NCI-H2107 treated with DMSO at 0.1 percent for 48 hours (cell line): ENCODE measurements at regions not wholly inside any gene's neighbourhood (a gene's known extent, or its start where the extent isn't known, plus 50 kb on each side); places are given as distances from the start of the nearest gene placed in this dataset.
"Not testable (repeated sequence)": the region's sequence is repeated elsewhere in the genome, so short reads cannot be mapped to it uniquely, and the experiment has no call there.

ENCODE experiments used
- DNase-seq: peaks from one replicate; lab custom pipeline; 2025; ENCODE audit not compliant: unreplicated experiment; lab: John Stamatoyannopoulos, UW

GRCh38 chr18:6569813-6570212, 155.1 kb upstream of the L3MBTL4 start:
- no peak for DNase-seq

DNA sequence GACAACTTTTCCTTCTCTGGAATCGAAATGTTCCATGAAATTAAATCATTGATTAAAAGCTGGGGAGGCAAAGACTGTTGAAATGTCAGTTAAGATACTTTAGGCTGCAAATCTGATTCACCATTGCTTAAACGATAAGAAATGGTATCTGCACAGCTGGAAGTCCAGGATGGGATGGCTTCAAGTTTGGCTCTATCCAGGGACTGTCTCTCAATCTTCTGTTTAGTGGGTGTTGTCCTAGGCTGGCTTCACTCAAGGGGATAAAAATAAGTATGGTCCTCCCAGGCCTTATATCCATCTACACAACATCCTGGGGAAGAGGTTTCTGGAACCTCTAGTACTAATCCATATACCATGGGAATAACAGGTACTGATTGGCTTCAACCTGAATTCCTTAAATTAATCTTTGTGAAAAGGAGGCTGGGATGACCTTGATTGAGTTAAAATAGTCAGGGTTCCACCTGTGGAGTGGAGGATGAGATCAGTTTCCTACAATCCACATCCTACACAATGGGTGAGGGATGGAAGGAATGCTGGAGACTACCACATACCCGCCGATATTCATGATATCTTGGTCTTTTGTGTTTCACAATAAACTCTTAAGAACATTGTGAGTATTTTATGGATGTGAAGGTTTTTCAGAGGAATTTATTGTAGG, 156.0 kb upstream of the L3MBTL4 start:
- no peak for DNase-seq

GRCh38 chr18:6571239-6571602, 156.5 kb upstream of the L3MBTL4 start:
- DNase-seq = no peak

DNA sequence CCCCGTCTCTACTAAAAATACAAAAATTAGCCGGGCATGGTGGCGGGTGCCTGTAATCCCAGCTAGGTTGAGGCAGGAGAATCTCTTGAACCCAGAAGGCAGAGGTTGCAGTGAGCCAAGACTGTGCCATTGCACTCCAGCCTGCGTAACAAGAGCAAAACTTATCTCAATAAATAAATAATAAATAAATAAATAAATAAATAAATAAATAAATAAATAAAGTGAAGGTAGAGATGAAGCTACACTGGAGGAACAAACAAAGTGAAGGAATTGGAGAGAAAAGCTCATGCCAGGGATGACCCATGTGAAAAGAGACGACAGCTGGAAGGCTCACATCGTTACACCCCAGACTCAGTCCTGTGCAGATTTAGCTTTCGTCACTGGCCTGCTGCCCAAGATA, 157.3 kb upstream of the ARHGAP28 start:
- DNase-seq = not testable (repeated sequence)

DNA sequence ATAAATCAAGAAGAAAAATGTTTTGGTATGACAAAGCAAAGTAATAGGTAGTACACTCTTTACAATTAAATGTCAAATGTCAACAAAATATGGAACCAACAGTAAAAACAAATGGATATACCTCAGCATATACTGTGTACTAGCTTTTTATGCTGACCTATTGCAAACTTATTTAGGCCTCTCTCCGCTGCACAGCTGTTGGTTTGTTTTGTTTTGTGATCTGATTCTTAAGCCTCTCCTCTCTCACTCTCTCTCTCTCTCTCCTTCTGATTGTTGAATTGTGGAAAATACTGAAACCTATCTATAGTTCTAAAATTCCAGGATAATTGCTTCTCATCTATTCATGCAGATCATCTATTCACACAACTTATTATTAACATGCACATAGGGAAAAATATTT, 154.9 kb upstream of the ARHGAP28 start:
- DNase-seq = no peak

DNA sequence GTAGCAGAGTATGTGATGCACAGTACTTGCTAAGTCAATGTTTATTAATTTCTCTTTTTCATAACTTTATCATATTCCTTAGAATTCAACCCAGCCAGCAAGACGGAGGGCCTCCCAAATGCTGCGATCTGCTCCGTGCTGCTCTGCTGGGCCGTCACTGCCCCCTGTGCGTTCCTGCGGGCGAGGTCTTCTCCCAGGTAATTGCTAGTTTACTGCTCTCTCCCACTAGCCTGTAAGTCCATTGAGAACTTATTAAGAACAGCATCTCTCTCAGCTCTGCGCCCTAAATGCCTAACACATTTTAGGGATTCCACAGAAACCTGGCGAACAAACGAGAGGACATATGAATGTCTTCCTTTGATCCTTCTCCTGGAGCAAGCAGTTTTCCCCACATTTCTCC, 153.6 kb upstream of the ARHGAP28 start:
- no peak for DNase-seq

DNA sequence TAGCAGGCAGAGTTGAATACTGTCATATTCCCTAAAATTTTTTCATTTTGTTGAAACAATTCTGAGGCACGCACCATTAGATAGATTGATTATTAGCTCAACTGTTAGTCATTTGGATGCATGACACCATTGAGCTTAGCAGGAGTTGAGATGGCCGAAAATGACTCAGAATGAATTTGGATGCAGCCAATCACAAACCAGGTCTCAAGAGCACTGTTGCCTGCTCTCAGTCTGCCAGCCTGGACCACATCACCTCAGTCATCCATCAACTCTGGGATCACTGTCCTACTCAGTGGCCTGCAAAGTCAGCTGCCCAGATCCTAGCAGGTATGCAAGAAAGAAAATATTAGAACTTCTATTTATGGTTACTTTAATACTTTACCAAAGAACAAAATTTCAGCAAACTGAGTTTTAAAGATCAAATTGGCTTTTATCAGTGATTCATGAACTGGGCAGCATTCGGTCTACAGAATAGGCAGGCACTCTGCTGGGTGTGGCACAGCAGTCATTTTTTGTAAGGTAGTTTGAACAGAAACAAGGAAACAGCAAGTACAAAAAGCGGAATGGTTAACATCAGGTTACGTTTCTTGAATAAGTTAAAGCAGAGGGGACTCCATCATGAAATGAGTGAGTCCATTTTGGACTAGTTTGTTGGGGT, 152.7 kb upstream of the ARHGAP28 start:
- no peak for DNase-seq

- no peak for DNase-seq
These were observed 150.8 kb upstream of the ARHGAP28 start for GRCh38 chr18:6578686-6579085.

DNA sequence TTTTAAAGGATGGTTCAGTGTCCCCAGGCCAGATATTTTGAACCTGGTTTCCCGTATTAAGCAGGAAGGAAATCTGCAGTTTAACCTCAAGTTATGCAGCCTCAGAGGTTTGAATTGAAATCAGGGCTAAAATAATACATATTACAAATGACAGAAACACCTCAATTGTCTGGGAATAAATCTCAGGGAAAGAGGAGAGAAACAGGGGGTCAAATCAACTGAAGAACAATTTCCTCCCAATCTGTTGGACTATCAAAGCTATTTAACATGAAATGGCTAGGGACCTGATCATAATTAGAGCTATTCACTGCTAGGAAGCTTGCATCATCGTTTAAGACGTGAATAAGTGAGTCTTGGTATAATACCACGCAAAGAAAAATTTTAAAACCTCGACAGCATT, 150.0 kb upstream of the ARHGAP28 start:
- DNase-seq = no peak

- DNase-seq = no peak
These were observed 149.1 kb upstream of the ARHGAP28 start for GRCh38 chr18:6580401-6580800.

DNA sequence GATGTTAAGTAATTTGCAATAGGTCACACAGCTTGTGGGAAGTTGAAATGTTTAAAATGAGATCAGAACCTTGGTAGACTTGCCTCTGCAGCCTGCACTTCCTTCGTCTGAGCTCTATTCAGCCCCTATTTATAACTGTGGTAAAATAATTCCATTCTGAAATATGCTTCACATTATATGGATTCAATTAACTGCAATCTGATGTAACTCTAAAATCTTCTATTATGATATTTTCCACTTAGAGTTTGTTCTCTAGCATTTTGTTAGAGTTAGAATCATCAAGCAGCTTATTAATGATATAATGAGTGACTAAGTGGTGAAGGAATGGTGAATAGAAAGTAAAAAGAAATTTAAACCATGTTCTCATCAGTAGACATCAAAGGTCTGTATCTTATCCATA, 139.6 kb upstream of the ARHGAP28 start:
- DNase-seq = no peak

- DNase-seq = no peak
These were observed 139.2 kb upstream of the ARHGAP28 start for GRCh38 chr18:6590326-6590725.

- DNase-seq = no peak
These were observed 138.0 kb upstream of the ARHGAP28 start for GRCh38 chr18:6591491-6591890.

DNA sequence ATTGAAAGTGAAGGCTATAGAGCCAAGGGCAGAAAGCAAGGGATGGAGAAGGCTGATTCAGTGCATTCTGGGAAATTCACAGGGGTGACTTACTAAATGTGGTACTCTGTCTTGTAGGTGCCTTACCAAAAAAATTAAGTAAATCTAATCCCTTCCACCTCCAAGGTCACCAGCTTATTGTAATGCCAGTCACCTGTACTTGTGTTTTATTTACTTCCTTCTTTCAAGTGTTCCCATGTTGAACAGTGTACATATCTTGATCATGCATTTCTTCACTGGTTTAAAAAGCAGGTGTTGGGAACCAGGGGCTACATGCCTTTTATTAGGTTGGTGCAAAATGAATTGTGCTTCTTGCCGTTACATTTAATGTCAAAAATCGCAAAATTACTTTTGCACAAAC, 137.0 kb upstream of the ARHGAP28 start:
- DNase-seq = no peak

DNA sequence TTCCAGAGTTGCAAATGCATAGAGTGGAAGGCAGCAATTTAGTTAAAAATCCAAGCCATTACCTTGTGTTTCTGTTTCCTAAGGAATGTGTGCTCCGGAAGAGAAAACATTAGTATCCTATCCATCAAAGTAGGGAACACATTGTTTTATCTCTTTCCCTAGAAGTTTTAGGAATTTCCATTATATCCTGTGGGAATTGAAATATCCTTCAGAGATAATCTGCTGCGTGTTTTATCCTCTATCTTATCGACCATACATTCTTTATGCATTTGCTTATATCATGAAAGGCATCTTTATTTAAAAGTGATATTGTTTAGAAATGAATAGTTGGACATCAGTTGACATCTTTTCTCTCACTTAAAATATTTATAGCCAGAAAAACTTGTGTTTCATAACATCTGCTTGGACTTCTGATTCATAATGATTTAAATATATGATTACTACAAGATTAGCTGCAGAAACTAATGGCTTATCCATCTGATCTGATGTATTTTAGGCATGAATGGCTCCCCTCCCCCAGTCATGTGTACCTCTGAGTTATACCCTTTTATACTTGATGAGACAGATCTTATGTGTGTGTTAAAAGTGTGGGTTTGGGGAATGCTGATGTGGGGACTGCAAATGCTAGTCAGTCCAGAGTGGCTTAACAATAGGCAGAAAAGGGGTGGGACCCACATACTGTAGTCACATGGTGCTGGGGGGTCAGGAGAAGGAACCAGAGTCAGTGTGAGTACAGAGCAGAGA, 136.2 kb upstream of the ARHGAP28 start:
- no peak for DNase-seq

DNA sequence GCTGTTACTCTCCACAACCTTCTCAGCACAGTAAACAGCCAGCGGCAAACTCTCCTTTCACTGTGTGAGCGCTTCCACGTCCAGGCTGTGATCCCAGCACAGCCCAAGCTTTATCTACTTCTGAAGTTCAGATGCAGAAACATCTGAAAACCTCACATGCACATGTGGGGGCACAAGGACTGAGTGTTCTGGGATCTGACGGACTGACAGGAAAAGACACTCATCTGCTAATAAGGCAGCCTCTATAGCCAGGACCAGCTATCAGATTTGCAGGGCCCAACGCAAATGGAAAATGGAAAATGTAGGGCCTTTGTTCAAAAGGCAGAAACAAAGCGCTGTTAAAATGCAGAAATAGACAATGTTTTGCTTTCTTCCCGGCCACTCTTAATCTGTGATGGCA, 133.8 kb upstream of the ARHGAP28 start:
- DNase-seq = no peak

- DNase-seq = peak; percentile 8
These were observed 130.9 kb upstream of the ARHGAP28 start for GRCh38 chr18:6598657-6599056.

DNA sequence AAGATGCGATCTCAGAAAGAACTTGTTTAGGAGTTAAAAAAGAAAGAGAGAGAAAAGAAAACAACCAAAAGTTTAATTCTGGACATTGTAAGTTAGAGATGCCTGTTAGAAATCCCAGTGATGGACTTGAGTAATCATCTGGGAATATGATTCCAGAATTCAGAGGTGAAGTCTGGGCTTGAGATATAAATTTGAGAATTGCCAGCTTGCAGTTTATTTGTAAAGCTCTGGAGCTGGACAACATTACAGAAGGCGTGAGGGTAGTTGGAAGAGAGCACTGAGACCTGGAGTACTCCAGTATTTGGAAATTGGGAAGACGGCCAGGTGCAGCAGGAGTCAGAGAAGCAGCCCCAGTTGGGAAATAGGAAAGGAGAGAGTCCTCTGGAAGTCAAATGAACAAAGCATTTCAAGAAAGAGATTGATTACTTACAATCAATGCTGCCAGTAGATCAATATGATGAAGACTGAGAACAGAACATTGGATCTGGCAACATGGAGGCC, 128.8 kb upstream of the ARHGAP28 start:
- no peak for DNase-seq

GRCh38 chr18:6601241-6601640, 128.3 kb upstream of the ARHGAP28 start:
- DNase-seq = no peak

GRCh38 chr18:6602365-6602764, 127.2 kb upstream of the ARHGAP28 start:
- no peak for DNase-seq

- DNase-seq = no peak
These were observed 125.0 kb upstream of the ARHGAP28 start for GRCh38 chr18:6604573-6604941.
